ENCODE measurements at regions not wholly inside any gene's neighbourhood (a gene's known extent, or its start where the extent isn't known, plus 50 kb on each side); places are given as distances from the start of the nearest gene placed in this dataset.

DNA sequence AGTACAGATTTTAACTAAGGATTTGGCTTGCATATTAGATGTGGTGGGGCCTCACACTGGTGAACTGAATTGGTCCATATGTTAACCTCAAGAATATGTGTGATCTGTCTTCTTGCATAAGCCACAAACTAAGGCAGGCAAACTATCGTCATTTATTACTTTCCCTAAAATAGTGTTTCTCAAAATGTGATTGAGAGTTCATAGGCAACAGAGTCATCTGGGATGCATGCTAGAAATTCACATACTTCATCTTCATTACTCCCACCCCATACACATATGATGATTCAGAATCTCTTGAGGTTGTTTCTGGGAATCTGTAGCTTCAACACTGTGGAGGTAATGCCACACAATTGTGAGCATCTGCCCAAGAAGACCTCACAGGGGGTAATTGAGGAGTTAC lies 822.8 kb upstream of the CDH2 start:
- no peak overlapping the region for H3K4me3 ChIP-seq (ENCODE audit: low read depth, low read length)
- TF ChIP-seq, protein P1, sequence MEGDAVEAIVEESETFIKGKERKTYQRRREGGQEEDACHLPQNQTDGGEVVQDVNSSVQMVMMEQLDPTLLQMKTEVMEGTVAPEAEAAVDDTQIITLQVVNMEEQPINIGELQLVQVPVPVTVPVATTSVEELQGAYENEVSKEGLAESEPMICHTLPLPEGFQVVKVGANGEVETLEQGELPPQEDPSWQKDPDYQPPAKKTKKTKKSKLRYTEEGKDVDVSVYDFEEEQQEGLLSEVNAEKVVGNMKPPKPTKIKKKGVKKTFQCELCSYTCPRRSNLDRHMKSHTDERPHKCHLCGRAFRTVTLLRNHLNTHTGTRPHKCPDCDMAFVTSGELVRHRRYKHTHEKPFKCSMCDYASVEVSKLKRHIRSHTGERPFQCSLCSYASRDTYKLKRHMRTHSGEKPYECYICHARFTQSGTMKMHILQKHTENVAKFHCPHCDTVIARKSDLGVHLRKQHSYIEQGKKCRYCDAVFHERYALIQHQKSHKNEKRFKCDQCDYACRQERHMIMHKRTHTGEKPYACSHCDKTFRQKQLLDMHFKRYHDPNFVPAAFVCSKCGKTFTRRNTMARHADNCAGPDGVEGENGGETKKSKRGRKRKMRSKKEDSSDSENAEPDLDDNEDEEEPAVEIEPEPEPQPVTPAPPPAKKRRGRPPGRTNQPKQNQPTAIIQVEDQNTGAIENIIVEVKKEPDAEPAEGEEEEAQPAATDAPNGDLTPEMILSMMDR (IDR thresholded peaks at IDR 0.05; ENCODE audit: borderline replicate concordance, insufficient read depth, low read depth, low read length): no peak

DNA sequence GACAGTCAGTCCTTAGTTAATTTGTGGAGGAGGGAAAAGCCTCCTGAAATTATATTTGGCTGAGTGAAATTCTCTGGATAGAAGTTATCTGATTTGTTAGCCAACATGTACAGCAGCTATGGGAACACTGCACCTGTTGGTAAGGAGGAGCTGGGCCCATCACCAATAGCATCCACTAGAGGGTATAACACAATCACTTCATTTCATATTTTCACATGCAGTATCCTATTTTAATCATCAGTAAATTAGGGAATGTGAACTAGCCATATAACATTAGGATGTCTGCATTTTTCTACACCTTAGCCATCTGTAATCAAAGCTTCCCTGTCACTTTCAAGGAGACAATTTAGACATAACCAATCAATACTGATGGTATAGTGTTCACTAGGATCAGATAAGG lies 818.4 kb upstream of the CDH2 start:
- no peak overlapping the region for H3K4me3 ChIP-seq (ENCODE audit: low read depth, low read length)
- TF ChIP-seq, protein P1 (IDR thresholded peaks at IDR 0.05; ENCODE audit: borderline replicate concordance, insufficient read depth, low read depth, low read length): no peak

DNA sequence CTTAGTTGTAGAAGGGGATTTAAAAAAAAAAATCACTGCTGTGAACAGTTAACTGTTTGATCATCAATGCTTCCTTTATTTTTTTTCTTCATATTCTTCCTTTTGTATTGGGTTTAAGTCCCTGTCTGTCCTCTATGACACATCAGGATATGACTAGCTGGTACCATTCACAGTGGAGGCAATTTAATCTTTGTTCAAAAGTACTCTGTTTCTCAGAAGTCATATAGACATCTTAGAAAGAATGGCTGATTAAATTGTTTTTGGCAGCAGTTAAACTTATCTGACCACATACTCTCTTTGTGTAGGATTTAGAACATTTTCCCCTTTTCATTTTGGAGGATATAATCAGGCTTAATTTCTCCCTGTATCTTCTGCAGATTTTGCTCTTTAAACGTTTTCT lies 807.8 kb upstream of the CDH2 start:
- TF ChIP-seq, protein P1 (IDR thresholded peaks at IDR 0.05; ENCODE audit: borderline replicate concordance, insufficient read depth, low read depth, low read length): no peak
- no peak overlapping the region for H3K4me3 ChIP-seq (ENCODE audit: low read depth, low read length)

DNA sequence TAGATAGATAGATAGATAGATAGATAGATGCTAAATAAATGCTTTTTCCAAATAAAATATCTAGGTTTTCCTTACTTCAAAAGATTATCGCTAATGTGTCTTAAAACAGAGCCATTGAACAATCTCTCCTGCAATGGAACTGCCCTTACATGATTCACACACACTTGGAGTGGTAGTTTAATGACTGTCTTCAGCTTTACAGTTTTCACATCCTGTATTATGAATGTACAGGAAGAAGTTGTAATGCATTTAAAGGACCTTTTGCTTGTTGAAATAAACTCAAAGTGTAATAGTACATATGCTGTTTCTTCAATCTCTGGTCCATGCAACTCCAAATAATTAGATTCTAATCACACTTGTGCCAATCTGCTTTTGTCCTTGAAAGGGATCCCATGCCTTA lies 797.6 kb upstream of the CDH2 start:
- TF ChIP-seq, protein P1 (IDR thresholded peaks at IDR 0.05; ENCODE audit: borderline replicate concordance, insufficient read depth, low read depth, low read length): no peak
- no peak overlapping the region for H3K4me3 ChIP-seq (ENCODE audit: low read depth, low read length)

DNA sequence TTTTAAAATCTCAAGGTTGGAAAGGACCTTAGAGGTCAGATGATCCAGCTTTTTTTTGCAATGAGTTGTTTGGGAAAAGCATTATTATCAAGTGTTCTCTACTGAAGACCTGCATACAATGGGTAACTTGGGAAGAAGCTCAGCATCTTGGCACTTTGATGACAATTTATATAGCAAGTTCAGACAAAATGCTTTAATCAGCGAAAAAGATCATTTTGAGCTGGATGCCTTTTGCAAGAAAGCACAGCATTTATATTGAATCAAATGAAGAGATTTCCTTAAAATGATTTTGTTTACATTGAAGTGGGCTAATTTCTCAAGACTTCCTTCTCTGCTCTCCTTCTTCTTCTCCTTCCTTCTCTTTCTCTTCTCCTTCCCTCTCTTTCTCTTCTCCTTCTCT lies 796.4 kb upstream of the CDH2 start:
- TF ChIP-seq, protein P1 (IDR thresholded peaks at IDR 0.05; ENCODE audit: borderline replicate concordance, insufficient read depth, low read depth, low read length): no peak
- H3K4me3 ChIP-seq (ENCODE audit: low read depth, low read length): no peak overlapping the region

DNA sequence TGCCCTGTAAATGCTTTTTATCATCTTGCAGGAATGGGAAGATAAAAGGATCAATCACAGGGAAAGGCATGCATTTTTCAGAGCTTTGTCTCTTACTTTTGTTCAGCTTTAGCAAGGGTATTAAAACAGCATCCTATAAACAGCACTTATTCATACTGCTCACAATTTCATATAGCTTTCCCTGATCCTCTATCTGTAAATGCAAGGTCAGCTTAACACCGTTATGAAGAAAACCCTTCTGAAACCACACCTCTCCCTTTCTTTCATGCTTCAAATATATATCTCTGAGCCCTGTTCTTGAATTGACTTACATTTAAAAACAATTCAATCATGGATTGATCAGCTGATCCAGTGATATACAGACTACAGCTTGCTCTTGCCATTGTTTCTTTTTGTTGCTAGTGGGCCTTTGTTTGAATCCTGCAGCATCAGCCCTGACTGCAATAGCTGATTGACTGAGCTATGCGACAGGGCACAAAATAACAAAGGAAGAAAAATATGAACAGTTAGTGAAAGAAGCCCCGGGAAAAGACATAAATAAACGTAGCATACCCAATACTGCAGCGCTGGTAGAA lies 795.5 kb upstream of the CDH2 start:
- no peak overlapping the region for H3K4me3 ChIP-seq (ENCODE audit: low read depth, low read length)
- TF ChIP-seq, protein P1 (IDR thresholded peaks at IDR 0.05; ENCODE audit: borderline replicate concordance, insufficient read depth, low read depth, low read length): no peak

DNA sequence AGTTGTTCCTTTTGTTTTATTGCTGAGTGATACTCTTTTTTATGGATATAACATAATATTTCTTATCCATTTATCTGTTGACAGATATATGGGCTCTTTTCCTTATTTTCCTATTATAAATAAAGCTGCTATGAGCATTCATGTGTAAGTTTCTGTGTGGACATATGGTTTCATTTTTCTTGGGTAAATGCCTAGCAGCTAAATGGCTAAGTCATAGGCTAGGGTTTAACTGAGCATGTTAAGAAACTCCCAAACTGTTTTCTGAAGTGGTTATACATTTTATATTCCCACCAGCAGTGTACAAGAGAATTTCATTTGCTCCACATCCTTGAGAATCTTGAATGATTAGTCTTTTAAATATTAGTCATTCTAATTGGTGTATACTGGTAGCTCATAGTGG lies 786.6 kb upstream of the CDH2 start:
- H3K4me3 ChIP-seq (ENCODE audit: low read depth, low read length): no peak overlapping the region
- TF ChIP-seq, protein P1 (IDR thresholded peaks at IDR 0.05; ENCODE audit: borderline replicate concordance, insufficient read depth, low read depth, low read length): no peak

Measured in GM12875 (cell line).